PC-3 (cell line): ENCODE measurements at regions not wholly inside any gene's neighbourhood (a gene's known extent, or its start where the extent isn't known, plus 50 kb on each side); places are given as distances from the start of the nearest gene placed in this dataset.

Experiments
- EZH2 ChIP-seq: fragments of 300-600 bp; sonication (generic); IDR thresholded peaks from one replicate; pipeline ENCODE4 v1.6.1; 2017; ENCODE audit warnings: antibody characterized with exemption, mild to moderate bottlenecking, low read length; ENCODE audit not compliant: unreplicated experiment
- EZH2phosphoT487 ChIP-seq: fragments of 300-600 bp; sonication (generic); IDR thresholded peaks from 2 replicates; pipeline ENCODE4 v1.6.1; 2018; ENCODE audit warnings: mild to moderate bottlenecking, antibody characterized with exemption, low read length, borderline replicate concordance
- TF ChIP-seq, protein P1 (sequence below): fragments of 300-600 bp; sonication (generic); conservative IDR thresholded peaks from 2 replicates; pipeline ENCODE4 v1.5.1; 2017; ENCODE audit warnings: antibody characterized with exemption, low read depth, mild to moderate bottlenecking, low read length

DNA sequence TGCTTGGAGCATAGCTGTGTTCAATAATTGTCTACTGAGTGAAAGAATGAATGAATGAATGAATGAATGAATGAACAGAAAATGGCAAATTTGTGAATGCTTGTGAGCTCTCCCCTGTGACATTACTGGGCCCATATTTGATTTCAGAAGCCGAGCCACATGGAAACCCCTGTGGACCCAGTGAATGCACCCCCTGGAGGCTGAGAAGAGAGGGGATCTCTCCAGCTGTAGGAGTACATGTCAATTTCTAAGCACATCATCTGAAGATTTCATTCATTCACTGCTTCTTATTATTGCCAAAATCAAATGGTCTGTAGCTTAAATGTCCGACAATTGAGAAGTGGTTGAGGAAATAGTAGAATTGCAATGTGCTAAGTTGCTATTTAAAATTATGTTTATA lies 58.3 kb upstream of the DOCK1 start:
- TF ChIP-seq, protein P1, sequence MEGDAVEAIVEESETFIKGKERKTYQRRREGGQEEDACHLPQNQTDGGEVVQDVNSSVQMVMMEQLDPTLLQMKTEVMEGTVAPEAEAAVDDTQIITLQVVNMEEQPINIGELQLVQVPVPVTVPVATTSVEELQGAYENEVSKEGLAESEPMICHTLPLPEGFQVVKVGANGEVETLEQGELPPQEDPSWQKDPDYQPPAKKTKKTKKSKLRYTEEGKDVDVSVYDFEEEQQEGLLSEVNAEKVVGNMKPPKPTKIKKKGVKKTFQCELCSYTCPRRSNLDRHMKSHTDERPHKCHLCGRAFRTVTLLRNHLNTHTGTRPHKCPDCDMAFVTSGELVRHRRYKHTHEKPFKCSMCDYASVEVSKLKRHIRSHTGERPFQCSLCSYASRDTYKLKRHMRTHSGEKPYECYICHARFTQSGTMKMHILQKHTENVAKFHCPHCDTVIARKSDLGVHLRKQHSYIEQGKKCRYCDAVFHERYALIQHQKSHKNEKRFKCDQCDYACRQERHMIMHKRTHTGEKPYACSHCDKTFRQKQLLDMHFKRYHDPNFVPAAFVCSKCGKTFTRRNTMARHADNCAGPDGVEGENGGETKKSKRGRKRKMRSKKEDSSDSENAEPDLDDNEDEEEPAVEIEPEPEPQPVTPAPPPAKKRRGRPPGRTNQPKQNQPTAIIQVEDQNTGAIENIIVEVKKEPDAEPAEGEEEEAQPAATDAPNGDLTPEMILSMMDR = peak; percentile 26
- TF ChIP-seq EZH2 = no peak
- no peak for TF ChIP-seq EZH2phosphoT487
